Psoas muscle (tissue), 7 donors: ENCODE measurements at regions not wholly inside any gene's neighbourhood (a gene's known extent, or its start where the extent isn't known, plus 50 kb on each side); places are given as distances from the start of the nearest gene placed in this dataset.

Source experiments
- ATAC-seq, 4 donors: fragments of 200-7000 bp; cut with Tn5 transposase; one replicate each; pipeline ENCODE4 v1.9.1; 2020; ENCODE audit warnings: moderate library complexity in 3 of 4, mild to moderate bottlenecking in 2 of 4
- DNase-seq, 2 donors: peaks; one replicate each; pipeline ENCODE4 v3.0.0-alpha.2; 2020
- H3K27ac ChIP-seq: fragments of 200-600 bp; one replicate; pipeline ENCODE4 v1.8.0; 2022
- H3K27me3 ChIP-seq, 3 donors: fragments of 200-600 bp in 1 of 3; one replicate each; pipeline versions ENCODE4 v1.6.1 to v1.8.0; 2013 to 2022; ENCODE audit warnings: low read length in 2 of 3, mild to moderate bottlenecking in 2 of 3, moderate library complexity in 1 of 3; ENCODE audit not compliant: insufficient read depth in 3 of 3
- H3K36me3 ChIP-seq, 2 donors: fragments of 200-600 bp in 1 of 2; one replicate each; pipeline versions ENCODE4 v1.6.1 to v1.8.0; 2013 to 2022; ENCODE audit warnings: low read depth in 1 of 2, mild to moderate bottlenecking in 1 of 2, moderate library complexity in 1 of 2; ENCODE audit not compliant: insufficient read depth in 1 of 2
- H3K4me1 ChIP-seq: fragments of 200-600 bp; one replicate; pipeline ENCODE4 v1.8.0; 2022
- H3K4me3 ChIP-seq: fragments of 200-600 bp; one replicate; pipeline ENCODE4 v1.8.0; 2022; ENCODE audit warnings: mild to moderate bottlenecking
- H3K9me3 ChIP-seq: fragments of 200-600 bp; one replicate; pipeline ENCODE4 v1.8.0; 2022
- WGBS, 3 donors: extraction: QIAGEN DNeasy Blood & Tissue Kit; methylation state at CpG; one replicate each; pipeline versions ENCODE4 v1.1.6 to v1.1.7; 2013; 5-methylcytosine and 5-hydroxymethylcytosine counted together
- intact Hi-C, 2 donors: fragments of 100-400 bp; cut with DNase I; formaldehyde crosslinking; loops; one replicate each; pipeline versions ENCODE4 v1.11.0 to v1.14.2; 2022
- TF ChIP-seq, protein P1 (sequence below): fragments of 200-600 bp; IDR thresholded peaks from one replicate; pipeline ENCODE4 v1.8.0; 2022; ENCODE audit warnings: antibody characterized with exemption
- donor health status: healthy with polysubstance abuse.
- donor health status: DM: no; HTN: no; CAD: no; lungs with moderate emphysema.
- donor health status: Bipolar disorder and iron deficiency.
- donor health status: healthy.
- donor health status: DM: yes; HTN: yes; CAD: no.
- donor health status: DM: no; HTN: no; CAD: no.
- donor health status: DM: yes; HTN: yes; CAD: no.

DNA sequence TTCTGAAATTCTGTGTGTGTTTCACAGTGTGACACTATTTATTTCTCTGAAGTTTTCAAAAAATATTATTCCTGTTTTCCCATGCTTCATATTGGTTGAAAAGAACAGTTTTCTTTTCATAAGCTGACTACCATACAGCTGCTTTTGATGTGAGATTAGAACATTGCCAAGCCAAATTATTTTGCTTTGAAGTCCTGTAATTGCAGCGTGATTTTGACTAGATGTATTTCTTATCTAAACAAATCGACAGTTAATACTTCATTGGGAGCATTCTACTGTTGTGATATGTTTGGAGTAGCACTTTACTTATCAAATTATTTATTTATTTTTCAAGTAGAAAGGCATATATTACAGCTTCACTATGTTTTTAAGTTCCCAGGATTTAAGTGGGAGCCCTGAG is 132.0 kb downstream of the DACT1 start:
- Histone ChIP-seq H3K27me3 (no peaks in the 10 kb centered on the region), H3K27ac (no peak overlapping the region), H3K9me3 (no peaks in the 10 kb centered on the region), H3K4me3 (no peak overlapping the region), H3K36me3 (no peaks in the 10 kb centered on the region), H3K4me1 (no peaks in the 10 kb centered on the region)
- ATAC-seq (no peak), DNase-seq (no peak)
- TF ChIP-seq, protein P1, sequence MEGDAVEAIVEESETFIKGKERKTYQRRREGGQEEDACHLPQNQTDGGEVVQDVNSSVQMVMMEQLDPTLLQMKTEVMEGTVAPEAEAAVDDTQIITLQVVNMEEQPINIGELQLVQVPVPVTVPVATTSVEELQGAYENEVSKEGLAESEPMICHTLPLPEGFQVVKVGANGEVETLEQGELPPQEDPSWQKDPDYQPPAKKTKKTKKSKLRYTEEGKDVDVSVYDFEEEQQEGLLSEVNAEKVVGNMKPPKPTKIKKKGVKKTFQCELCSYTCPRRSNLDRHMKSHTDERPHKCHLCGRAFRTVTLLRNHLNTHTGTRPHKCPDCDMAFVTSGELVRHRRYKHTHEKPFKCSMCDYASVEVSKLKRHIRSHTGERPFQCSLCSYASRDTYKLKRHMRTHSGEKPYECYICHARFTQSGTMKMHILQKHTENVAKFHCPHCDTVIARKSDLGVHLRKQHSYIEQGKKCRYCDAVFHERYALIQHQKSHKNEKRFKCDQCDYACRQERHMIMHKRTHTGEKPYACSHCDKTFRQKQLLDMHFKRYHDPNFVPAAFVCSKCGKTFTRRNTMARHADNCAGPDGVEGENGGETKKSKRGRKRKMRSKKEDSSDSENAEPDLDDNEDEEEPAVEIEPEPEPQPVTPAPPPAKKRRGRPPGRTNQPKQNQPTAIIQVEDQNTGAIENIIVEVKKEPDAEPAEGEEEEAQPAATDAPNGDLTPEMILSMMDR: no peak
- intact Hi-C loops: no loop called here
- WGBS, 3 donors: 75 to 82% (median 80%) methylated on average over 2 of the region's 2 CpGs

DNA sequence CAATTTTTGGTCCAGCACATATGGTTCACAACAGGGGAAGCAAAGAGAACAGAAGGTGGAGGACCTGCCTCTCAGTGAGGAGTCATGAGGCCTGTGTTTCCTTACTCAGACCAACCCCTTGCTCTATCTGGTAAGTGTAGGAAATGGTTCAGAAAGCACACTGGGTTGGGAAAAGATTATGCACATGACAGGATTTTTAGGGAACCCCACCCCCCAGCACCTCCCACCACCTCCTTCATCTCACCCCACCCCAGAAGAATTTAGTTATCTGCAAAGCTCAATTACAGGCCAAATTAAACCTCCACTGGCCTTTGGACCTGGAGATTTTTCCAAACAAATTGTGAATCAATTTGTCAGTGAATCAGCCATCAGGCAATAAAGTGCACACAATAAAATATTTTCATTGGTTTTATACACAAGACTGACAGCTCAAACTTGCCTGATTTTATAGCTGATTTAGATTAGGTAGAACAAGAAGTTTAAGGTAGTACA is 132.8 kb downstream of the DACT1 start:
- H3K4me3 ChIP-seq: no peak overlapping the region
- DNase-seq: no peak
- H3K9me3 ChIP-seq: no peaks in the 10 kb centered on the region
- TF ChIP-seq, protein P1: no peak
- H3K27me3 ChIP-seq: no peaks in the 10 kb centered on the region
- H3K4me1 ChIP-seq: no peaks in the 10 kb centered on the region
- ATAC-seq: no peak
- intact Hi-C loops: no loop called here
- H3K36me3 ChIP-seq: no peaks in the 10 kb centered on the region
- H3K27ac ChIP-seq: no peak overlapping the region

- no peak for DNase-seq
- Histone ChIP-seq H3K9me3 (no peaks in the 10 kb centered on the region), H3K4me3 (no peak overlapping the region), H3K27me3 (no peaks in the 10 kb centered on the region), H3K4me1 (no peaks in the 10 kb centered on the region), H3K27ac (no peak overlapping the region), H3K36me3 (no peaks in the 10 kb centered on the region)
- WGBS, 3 donors: 95 to 96% (median 95%) methylated on average over 6 of the region's 6 CpGs
- intact Hi-C loops: no loop called here
- no peak for ATAC-seq
- TF ChIP-seq, protein P1: no peak
Measured at GRCh38 chr14:58771016-58771415, 133.3 kb downstream of the DACT1 start.

GRCh38 chr14:58772116-58772515 is 134.4 kb downstream of the DACT1 start:
- DNase-seq (no peak), ATAC-seq (no peak)
- no peaks in the 10 kb centered on the region for H3K36me3 ChIP-seq
- H3K4me1 ChIP-seq: no peaks in the 10 kb centered on the region
- H3K27me3 ChIP-seq: no peaks in the 10 kb centered on the region
- TF ChIP-seq, protein P1: no peak
- H3K27ac ChIP-seq: no peak overlapping the region
- intact Hi-C loops: no loop called here
- 89 to 96% (median 94%) methylated on average over 3 of the region's 3 CpGs for WGBS, 3 donors
- H3K9me3 ChIP-seq: no peaks in the 10 kb centered on the region
- no peak overlapping the region for H3K4me3 ChIP-seq
